NCI-H82 treated with DMSO at 0.1 percent for 48 hours (cell line): ENCODE measurements at regions not wholly inside any gene's neighbourhood (a gene's known extent, or its start where the extent isn't known, plus 50 kb on each side); places are given as distances from the start of the nearest gene placed in this dataset.
"Not testable (repeated sequence)": the region's sequence is repeated elsewhere in the genome, so short reads cannot be mapped to it uniquely, and the experiment has no call there.

Experiments used
- DNase-seq: peaks from one replicate; lab custom pipeline; 2025; ENCODE audit not compliant: unreplicated experiment; lab: John Stamatoyannopoulos, UW

DNA sequence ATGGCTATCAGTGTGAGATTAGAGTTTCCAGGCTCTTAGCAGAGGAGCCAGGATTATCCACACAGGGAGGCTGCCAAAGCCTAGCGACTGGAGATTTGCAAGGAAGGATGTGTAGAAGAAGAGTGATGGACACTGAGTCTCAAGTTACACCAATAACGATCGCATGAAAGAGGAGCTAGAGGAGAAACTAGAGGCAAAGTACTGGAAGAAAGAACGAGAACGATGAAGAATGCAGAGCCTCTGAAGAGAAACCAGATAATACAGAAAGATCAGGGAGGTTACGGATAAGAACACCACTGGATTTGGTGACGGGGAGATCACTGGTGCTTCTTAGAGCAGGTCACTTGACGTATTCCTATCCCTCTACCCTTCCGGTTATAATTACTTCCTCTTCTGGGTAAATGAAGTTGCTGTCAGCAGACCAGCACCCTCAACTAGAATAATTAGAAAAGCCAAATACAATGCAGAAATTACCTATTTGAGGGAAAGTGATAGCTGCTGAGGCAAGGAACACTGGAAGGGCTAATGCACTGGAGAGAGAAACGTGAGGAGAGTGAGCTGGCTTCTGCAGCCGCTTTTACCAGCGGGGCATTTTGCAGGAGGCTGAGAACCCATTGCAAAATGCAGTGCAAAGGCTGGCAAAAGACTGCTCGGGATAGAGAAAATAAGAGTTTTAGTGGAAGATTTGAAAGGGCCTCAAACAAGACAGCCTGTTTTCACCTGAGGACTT lies 93.1 kb upstream of the HIF1A start:
- DNase-seq, result peak; percentile 96

DNA sequence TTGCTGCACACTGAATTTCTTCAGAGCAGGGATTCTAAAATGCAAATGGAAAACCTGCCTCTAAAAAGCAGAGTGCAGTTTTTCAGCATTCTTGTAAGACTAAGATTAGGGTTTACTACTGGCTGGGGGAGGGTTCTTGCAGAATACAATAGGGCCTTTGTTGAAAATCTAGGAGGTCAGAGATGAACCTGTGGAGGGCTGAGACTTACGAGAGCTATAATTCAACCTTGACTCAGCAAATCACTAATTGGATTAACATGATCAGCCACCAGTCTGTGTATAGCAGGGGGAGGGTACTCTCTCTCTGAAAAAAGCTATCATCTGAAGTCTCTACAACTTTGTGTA lies 92.6 kb upstream of the HIF1A start:
- DNase-seq, result peak; percentile 80

DNA sequence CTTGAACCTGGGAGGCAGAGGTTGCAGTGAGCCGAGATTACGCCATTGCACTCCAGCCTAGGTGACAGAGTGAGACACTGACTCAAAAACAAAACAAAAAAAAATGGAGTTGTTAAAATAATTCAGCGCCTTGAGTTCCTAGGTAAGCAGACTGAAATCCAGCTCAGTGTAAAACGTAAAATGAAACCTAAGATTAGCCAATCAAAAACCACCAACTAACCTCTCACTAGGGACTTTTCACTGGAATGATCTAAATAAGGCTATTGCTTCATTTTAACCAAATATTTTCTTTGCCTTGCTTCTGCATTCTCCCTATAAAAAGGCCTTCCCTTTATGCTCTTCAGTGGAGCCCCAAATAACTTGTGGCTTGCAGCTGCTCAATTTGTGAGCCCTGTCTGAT lies 91.6 kb upstream of the HIF1A start:
- no peak for DNase-seq

DNA sequence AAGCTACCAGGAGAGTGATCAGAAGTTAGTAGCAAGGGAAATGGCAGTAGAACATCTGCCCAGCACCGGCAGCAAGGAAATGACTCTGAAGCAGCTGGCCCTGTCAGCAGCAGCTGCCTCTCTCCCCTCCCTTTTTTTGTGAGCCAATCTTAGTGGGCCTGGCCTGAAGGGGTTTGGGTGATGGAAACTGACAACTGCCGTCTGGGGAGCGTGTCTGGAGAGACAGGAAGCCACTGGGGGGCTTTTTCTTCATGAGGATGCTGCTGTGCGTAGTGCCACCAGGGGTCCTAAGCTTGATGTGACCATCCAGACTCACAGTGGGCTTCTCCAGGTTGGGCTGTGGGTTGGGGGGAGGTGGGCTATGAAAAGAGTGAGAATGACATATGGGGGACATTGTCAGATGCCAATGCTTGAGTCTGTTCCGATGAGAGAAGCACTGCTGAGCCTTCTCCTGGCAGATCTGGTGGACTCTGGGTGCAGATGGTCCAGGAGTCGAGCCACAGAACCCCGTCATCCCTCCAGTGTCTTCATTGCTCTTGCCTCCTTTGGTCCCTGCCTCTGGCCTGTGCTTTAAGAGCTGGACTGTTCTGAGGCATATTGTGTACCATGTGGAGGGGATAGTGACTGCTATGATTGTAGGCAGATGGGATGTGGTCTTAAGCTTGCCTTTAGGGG lies 87.6 kb upstream of the HIF1A start:
- no peak for DNase-seq

DNA sequence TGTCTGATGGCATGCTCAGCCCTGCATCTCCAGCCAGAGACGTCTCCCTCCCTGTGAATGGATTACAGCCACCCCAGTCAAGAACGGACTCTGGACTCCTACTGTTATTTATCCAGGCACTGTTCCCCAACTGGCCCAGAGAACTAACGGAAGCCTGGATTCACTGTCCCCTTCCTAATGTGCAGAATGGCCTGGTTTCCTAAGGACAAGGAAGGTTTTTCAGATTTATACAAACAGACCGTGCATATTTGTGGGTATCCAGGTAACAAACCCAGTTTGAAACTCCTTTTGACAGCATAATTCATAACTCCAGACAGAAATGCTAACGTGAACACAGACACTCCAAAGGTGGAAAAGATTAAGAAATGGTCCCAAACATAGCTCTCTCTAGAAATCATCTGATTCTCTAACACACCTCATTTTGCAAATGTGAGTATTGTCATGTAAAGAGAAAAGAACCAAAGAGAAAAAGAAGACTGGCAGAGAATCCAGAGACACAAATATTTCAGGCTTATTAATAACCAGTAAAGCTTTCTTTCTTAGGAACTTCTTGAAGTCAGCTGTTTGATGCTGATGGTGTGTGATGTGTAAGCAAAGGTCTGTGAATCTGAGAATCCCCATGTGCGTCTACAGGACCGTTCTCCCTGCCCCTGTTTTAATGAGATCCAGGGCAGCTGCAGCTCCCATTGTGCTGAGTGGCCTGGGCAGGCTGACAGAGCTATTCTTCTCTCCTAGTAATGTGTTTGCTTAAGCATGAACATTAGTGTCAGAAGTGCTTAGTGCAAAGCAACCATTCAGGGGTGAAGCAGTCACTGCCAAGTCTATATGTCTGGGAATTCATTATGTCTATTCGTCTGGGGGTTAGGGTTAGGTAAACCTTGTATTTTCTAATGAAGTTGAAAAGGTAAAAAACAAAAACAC lies 86.8 kb upstream of the HIF1A start:
- no peak for DNase-seq

DNA sequence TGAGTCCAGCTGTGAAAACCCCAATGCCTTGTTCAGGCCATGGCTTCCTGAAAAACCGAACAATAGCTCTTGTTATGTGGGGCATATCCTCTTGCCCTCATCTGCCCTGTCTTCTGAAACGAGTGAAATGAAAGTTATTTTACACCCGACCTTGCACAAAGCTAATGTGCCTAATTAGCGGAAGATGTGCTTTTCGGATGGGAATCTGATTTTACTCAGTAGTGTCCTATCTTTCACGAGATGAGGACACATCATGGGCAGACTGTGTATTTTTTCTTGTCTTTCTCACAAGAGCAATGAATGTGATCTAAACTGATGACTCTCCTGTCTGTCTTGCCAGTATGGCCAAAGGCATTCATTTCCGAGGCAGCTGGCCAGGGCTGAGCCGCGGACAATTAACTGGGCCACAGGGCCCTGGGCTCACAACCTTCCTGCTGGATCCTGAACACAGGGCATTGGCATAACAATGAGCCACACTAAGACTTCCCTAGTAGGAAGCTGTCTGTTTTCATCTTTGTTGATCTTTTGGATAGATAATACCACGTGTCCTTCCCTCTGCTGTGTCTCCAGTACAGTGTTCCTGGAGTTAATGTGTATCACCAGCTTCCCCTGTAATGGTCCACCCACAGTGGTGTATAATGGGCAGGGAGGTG lies 86.0 kb upstream of the HIF1A start:
- DNase-seq, result no peak

DNA sequence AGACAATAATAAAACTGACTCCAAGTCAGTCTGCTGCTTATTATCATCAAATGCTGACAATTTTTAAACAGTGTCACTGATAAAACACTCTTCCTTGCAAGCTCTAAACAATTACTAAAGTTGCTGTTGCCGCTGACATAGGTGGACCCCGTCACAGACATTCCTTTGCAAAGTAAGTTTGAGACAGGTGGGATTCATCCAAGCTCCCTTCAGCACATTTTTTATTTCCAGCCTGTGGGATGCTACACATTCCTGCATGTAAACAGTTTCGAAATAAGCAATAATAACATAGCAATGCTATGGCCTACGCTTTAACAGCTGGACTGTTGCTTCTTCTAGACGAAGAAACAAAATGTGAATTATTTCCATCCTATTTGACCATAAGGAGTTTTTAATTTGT lies 85.4 kb upstream of the HIF1A start:
- no peak for DNase-seq

DNA sequence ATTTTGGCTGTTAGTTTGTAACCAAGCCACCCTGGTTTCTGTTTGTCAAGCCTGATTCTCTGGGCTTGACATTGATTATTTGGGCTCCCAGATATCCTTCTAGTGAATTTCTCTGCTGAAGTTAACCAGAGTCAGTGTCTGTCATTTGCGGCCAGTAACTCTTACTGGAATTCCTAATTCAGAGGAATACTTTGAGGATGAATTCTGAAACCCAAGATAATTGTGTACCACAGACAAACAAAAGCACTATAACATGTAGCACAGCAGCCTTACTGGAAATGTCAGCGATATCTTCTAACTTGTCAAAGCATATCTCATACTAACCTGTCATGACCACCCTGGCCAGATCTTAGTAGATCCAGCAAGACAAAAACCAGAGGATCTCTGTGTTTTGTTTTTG lies 84.4 kb upstream of the HIF1A start:
- DNase-seq, result no peak

DNA sequence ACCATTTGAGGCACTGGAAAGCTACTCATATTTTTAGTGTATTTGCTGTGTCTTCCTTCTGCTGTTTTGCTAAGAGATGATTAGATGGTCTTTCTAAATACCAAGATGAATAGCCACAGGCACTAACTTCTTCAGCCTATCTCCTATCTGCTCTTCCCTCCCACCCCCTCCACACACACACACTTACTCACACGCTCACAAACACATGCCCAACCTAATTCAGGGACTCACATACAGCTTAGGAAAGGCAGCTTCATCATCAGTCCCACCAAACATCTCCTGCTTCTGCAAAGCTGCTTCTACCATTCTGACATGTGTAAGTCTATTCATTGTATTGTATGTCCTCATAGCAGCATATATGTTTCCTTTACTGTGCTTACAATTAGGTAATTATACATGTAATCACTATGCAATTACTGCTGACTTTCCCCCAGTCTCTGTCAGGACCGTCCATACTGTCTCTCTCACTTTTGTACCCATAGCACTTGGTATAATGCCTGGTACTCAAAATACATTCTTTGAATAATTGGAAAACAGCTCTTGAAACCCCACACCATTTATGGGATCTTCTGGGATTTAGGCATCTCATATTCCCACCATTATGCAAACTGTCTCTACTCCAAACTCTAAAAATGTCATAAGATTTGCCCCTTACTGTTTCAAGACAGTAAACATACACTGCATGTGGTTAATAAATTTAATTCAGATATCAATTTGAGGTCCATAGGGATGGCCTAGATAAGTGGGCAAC lies 83.3 kb upstream of the HIF1A start:
- DNase-seq, result no peak

DNA sequence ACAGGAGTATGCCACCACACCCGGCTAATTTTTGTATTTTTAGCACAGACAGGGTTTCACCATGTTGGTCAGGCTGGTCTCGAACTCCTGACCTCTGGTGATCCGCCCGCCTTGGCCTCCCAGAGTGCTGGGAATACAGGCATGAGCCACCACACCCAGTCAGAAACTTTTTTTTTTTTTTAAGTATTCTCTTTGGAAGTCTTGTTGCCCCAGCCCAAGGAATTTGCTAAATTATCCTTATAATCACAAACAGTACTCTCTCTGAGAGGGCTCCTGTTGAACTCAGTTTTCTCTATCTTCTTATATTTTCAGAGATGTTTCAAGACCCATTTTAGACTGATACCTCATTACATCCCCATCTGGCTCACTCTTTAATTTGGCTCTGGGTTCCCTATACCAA lies 82.3 kb upstream of the HIF1A start:
- not testable (repeated sequence) for DNase-seq

DNA sequence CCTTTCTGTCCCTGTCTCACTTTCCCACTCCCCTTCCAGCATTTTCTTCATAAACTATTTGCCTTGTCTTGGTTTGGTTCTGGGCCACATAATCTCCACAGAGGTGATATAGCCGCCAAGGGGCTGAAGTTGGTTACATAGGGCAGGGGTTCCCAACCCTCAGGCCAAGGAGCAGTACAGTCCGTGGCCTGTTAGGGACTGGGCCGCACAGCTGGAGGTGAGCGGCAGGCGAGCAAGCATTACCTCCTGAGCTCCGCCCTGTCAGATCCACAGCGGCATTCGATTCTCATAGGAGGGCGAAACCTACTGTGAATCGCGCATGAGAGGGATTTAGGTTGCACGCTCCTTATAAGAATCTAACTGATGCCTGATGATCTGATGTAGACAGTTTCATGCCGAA lies 80.6 kb upstream of the HIF1A start:
- no peak for DNase-seq

DNA sequence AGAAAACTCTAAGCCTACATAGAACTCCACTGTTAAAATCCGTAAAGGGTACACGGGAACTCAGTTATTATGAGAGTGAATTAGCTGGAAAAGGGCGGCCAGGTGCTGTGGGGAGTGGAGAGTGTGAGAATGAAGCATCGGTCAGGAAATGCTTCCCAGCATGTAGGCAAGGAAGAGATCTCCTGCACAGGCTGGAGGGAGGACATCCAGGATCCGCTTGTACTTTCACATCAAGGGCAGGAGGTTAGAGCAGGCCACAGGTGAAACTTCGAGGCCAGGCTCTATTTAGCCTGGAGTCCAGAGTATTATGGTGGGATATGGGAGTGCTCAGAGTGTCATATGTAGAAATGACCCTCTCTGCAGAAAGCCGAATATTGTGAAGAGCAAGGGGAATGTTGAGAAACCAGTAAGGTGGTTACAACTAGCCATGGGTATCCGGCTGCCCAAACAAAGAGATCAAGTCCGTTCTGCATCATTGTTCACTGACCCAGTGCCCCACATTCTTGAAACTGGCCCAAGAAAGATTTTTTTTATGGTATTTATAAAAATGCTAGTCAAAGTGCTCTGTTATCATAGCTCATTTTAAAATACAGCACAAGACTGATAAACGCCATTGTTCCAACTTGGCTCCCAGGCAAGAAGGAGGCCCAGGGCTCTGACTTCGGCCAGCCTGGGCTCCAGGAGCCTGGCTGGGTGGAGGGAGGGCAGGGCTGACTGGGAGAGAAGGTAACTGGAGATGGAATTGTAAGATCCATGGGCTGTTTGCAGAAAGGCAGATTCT lies 79.4 kb upstream of the HIF1A start:
- no peak for DNase-seq

DNA sequence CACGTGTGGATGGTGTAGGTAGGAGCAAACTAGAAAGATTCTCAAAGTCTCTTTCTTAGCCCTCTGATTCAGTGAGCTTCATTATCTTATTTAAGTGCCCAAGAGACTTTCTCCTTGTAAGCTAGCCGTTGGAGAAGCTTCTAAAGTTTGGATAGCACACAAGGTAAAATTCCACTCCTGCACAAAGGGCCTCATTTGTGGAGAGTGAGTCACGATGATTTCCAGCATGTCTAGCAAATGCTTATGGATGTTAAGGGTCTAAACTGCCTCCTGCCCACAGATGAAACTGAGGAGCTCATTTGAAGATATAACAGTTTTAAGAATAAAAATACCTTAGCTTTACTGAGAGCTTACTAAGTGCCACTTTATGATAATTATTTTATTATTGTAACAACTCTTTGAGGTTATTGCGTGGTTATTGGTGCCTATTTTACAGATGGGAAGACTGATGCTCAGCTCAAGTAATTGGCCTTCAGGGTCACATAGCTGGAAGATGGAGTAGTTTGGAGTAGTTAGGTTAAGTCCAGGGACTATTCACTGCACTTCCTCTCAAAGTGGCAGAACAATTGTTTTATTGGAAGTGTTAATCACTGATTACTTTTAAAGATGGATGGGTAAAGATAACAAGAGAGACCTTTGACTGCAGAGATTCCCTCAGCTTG lies 78.7 kb upstream of the HIF1A start:
- no peak for DNase-seq

DNA sequence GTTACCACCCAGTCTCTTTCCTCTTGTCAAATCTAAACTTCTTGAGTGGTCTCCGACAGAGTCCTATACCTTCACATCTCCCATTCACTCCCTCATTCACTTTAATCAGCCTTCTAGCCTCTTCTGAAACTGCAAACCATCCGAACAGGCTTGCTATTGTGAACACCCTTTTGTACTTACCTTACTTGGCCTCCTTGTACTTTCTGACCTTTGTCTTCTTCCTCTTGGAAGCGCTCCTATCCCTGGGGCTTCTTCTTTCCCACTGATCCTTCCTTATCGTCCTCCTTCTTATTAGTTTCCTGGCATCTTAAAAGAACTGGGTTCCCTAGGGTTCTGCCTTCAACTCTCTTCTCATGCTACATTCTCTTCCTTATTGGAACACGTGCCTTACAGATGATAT lies 76.9 kb upstream of the HIF1A start:
- no peak for DNase-seq

DNA sequence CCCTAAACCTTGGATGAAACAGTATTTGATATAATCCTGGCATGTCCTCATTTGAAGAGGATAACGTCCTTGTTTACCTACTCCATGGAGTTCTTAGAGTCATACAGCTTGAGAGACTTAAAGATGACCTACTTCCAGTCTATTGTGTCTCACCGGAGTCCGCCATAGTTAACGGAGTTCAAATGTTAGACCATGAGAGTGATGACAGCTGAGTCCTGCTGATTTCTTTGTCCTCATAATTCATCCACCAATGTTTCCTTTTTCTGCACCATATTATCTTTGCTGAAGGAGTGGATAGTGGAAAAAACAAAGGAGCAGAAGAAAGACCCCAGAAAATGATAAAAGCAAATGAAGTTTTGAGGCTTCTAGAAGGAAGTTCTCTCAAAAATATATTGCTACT lies 75.8 kb upstream of the HIF1A start:
- DNase-seq, result no peak

DNA sequence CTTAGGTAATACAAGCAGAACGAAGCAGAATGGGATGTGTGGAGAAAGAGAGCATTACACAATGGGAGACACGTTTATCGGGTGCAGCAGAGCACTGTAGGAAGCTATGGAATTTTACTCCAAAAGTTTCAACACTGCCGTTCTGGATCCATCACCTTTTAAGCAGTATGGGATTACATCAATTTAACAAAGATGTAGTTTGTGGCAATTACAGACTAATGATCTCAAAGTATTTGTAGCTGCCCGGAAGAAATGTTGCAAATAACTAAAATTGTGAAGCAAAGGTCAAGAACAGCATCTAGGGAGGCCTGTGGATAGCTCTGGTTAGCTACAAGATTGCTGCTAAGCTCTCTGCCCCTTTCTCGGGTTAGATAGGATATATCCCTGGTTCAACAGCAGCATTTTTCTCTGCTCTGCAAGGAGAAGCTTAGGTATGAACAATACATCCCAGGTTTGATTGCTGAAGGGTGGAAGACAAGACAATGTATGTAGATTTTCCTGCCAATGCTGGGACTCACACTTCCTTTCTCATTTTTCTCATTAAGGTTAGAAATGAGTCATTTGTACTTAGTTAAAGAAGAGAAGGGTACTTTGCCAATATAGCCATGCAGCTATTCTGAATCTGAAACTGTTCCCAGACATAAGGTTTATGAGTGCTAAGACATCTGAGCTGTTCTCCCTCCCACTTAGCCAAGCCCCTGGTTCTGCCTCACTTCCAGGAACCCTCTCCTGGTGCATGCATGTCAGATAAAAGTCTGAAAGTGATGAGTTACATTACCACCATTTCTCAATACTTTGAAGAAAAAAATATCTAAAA lies 75.0 kb upstream of the HIF1A start:
- no peak for DNase-seq

DNA sequence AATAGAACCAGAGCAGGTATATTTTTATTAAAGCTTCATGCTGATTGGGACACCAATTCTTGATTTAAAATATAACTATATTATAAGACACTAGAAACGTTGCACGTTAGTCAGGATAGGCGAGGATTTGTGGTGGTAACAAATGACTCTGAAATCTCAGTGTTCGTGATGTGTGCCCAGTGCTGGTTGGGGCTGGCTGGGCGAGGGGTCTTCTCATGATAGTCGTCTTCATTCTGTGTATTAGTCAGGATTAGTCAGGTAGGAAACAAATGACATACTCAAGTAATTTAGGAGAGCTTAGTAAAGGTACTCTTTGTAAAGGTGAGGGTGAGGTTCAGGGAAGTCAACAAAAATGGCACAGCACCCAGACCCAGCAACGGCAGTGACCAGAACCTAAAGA lies 73.9 kb upstream of the HIF1A start:
- no peak for DNase-seq

DNA sequence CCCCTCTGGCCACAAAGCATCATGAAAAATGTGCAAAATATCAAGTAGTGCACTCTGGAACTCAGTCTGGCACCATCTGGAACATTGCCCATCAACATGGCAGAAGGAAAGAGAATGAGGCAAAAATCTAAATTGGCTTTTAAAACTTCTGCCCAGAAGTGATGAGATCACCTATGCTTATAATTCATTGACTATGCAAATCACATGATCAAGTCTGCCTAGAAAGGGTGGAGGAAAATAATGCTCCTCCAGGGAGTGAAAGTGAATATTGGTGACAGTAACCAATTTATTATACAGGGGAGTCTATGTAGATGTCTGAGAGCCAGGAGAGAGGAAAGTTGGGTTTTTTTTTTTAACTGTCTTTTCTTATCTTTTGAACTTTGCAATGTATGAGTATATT lies 73.3 kb upstream of the HIF1A start:
- no peak for DNase-seq

DNA sequence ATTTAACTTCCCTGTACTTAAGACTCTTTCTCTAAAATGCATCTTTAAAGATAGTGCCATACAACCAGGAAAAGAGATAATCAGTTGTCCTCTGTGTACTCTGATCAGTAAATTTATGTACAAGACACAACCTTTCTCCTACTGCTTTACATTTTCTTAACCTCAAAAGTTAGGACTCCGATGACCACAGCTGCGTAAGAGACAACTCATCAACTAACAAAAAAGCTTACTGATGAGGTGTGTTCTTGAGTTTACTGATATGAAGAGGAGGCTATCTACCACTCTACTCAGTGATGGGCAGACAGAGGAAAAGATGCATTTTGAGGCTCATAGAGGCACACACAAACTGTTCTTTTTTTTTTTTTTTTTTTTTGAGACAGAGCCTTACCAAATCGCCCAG lies 71.4 kb upstream of the HIF1A start:
- DNase-seq, result no peak
